ENCODE measurements at regions not wholly inside any gene's neighbourhood (a gene's known extent, or its start where the extent isn't known, plus 50 kb on each side); places are given as distances from the start of the nearest gene placed in this dataset.

- no peak overlapping the region for H4K91ac ChIP-seq (ENCODE audit: low read depth, low read length)
- H3K4me3 ChIP-seq (ENCODE audit: low read depth, low read length), result no peak overlapping the region
- H3K27me3 ChIP-seq (ENCODE audit: insufficient read depth, low read length), result no peaks in the 10 kb centered on the region
- no peak overlapping the region for H3K27ac ChIP-seq (ENCODE audit: low read depth, low read length)
- H2BK120ac ChIP-seq (ENCODE audit: insufficient read depth, low read length, poor library complexity), result no peak overlapping the region
- no peaks in the 10 kb centered on the region for H3K4me1 ChIP-seq (ENCODE audit: control insufficient read depth in 1 of 2, insufficient read depth in 2 of 2, low read length in 2 of 2)
- H4K8ac ChIP-seq (ENCODE audit: low read depth, low read length), result no peak overlapping the region
- no peak overlapping the region for H2BK5ac ChIP-seq (ENCODE audit: low read depth, low read length, poor library complexity)
- no peak overlapping the region for H2AK5ac ChIP-seq (ENCODE audit: low read length)
- DNase-seq, result peak in 1 of 2 donors; percentile 79
- no peak overlapping the region for H3K14ac ChIP-seq (ENCODE audit: low read length)
- no peak overlapping the region for H3K4me2 ChIP-seq (ENCODE audit: low read length)
- H3K9ac ChIP-seq (ENCODE audit: low read length), result no peak overlapping the region
- H3K79me1 ChIP-seq (ENCODE audit: low read length), result no peaks in the 10 kb centered on the region
- no peak overlapping the region for H3K18ac ChIP-seq (ENCODE audit: low read length)
- no peaks in the 10 kb centered on the region for H3K36me3 ChIP-seq (ENCODE audit: control insufficient read depth in 1 of 2, insufficient read depth in 2 of 2, low read length in 2 of 2)
- no peaks in the 10 kb centered on the region for H3K9me3 ChIP-seq (ENCODE audit: insufficient read depth, low read depth, low read length)
- no peaks in the 10 kb centered on the region for H3K79me2 ChIP-seq (ENCODE audit: control insufficient read depth, insufficient read depth, low read length, poor library complexity)
- H4K12ac ChIP-seq (ENCODE audit: low read depth, low read length), result no peak overlapping the region
- no peak overlapping the region for H3K4ac ChIP-seq (ENCODE audit: low read depth, low read length)
- H2BK12ac ChIP-seq (ENCODE audit: low read length), result no peak overlapping the region
- H2AFZ ChIP-seq (ENCODE audit: insufficient read depth, low read length, poor library complexity), result no peak overlapping the region
- H3K23ac ChIP-seq (ENCODE audit: low read length), result no peak overlapping the region
These were observed 441.4 kb downstream of the AEBP2 start for GRCh38 chr12:19880721-19881120.

DNA sequence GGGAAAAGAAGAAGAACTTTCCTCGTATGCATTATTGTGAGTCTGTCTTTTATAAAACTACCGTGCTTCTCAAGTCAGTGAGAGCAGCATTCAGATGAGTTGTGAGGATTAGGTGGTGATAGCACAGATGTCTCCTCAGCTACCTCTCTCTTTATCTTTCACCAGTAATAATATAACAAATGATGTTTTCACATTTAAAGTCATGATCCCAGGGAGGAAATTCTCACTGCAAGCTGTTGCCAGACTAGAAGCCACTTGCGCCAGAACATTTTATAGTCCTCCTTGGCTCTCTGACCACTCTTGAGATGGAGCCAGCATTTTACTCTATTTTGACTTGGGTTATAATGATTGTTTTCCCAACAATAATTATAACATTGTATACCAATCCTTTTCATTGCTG is 443.1 kb downstream of the AEBP2 start:
- Histone ChIP-seq H2AFZ (ENCODE audit: insufficient read depth, low read length, poor library complexity) (no peak overlapping the region), H3K4me2 (ENCODE audit: low read length) (no peak overlapping the region), H4K12ac (ENCODE audit: low read depth, low read length) (no peak overlapping the region), H3K27ac (ENCODE audit: low read depth, low read length) (no peak overlapping the region), H3K4me1 (ENCODE audit: control insufficient read depth in 1 of 2, insufficient read depth in 2 of 2, low read length in 2 of 2) (no peaks in the 10 kb centered on the region), H4K8ac (ENCODE audit: low read depth, low read length) (no peak overlapping the region), H3K23ac (ENCODE audit: low read length) (no peak overlapping the region), H3K36me3 (ENCODE audit: control insufficient read depth in 1 of 2, insufficient read depth in 2 of 2, low read length in 2 of 2) (no peaks in the 10 kb centered on the region), H3K4me3 (ENCODE audit: low read depth, low read length) (no peak overlapping the region), H3K18ac (ENCODE audit: low read length) (no peak overlapping the region), H3K79me2 (ENCODE audit: control insufficient read depth, insufficient read depth, low read length, poor library complexity) (no peaks in the 10 kb centered on the region), H2AK5ac (ENCODE audit: low read length) (no peak overlapping the region), H3K9me3 (ENCODE audit: insufficient read depth, low read depth, low read length) (no peaks in the 10 kb centered on the region), H2BK12ac (ENCODE audit: low read length) (no peak overlapping the region), H3K9ac (ENCODE audit: low read length) (no peak overlapping the region), H2BK5ac (ENCODE audit: low read depth, low read length, poor library complexity) (no peak overlapping the region), H3K14ac (ENCODE audit: low read length) (no peak overlapping the region), H2BK120ac (ENCODE audit: insufficient read depth, low read length, poor library complexity) (no peak overlapping the region), H4K91ac (ENCODE audit: low read depth, low read length) (no peak overlapping the region), H3K4ac (ENCODE audit: low read depth, low read length) (no peak overlapping the region), H3K27me3 (ENCODE audit: insufficient read depth, low read length) (no peaks in the 10 kb centered on the region), H3K79me1 (ENCODE audit: low read length) (no peaks in the 10 kb centered on the region)
- DNase-seq, result no peak
- WGBS (ENCODE audit: extremely low coverage, insufficient coverage, insufficient read length), result no CpG with 5 or more reads among the region's 3 CpGs

GRCh38 chr12:19884021-19884492 is 444.8 kb downstream of the AEBP2 start:
- no peaks in the 10 kb centered on the region for H3K9me3 ChIP-seq (ENCODE audit: insufficient read depth, low read depth, low read length)
- H3K27ac ChIP-seq (ENCODE audit: low read depth, low read length), result no peak overlapping the region
- H2BK12ac ChIP-seq (ENCODE audit: low read length), result no peak overlapping the region
- no peaks in the 10 kb centered on the region for H3K79me1 ChIP-seq (ENCODE audit: low read length)
- no peak overlapping the region for H4K12ac ChIP-seq (ENCODE audit: low read depth, low read length)
- no peak for DNase-seq
- no peaks in the 10 kb centered on the region for H3K36me3 ChIP-seq (ENCODE audit: control insufficient read depth in 1 of 2, insufficient read depth in 2 of 2, low read length in 2 of 2)
- H3K79me2 ChIP-seq (ENCODE audit: control insufficient read depth, insufficient read depth, low read length, poor library complexity), result no peaks in the 10 kb centered on the region
- H3K4me2 ChIP-seq (ENCODE audit: low read length), result no peak overlapping the region
- H3K18ac ChIP-seq (ENCODE audit: low read length), result no peak overlapping the region
- H3K4me1 ChIP-seq (ENCODE audit: control insufficient read depth in 1 of 2, insufficient read depth in 2 of 2, low read length in 2 of 2), result no peaks in the 10 kb centered on the region
- no peak overlapping the region for H2AK5ac ChIP-seq (ENCODE audit: low read length)
- no peak overlapping the region for H4K8ac ChIP-seq (ENCODE audit: low read depth, low read length)
- H3K4me3 ChIP-seq (ENCODE audit: low read depth, low read length), result no peak overlapping the region
- H3K14ac ChIP-seq (ENCODE audit: low read length), result no peak overlapping the region
- no peak overlapping the region for H4K91ac ChIP-seq (ENCODE audit: low read depth, low read length)
- no peak overlapping the region for H3K23ac ChIP-seq (ENCODE audit: low read length)
- H3K4ac ChIP-seq (ENCODE audit: low read depth, low read length), result no peak overlapping the region
- H2BK5ac ChIP-seq (ENCODE audit: low read depth, low read length, poor library complexity), result no peak overlapping the region
- H2BK120ac ChIP-seq (ENCODE audit: insufficient read depth, low read length, poor library complexity), result no peak overlapping the region
- no peak overlapping the region for H2AFZ ChIP-seq (ENCODE audit: insufficient read depth, low read length, poor library complexity)
- no peak overlapping the region for H3K9ac ChIP-seq (ENCODE audit: low read length)
- no CpG with 5 or more reads among the region's 3 CpGs for WGBS (ENCODE audit: extremely low coverage, insufficient coverage, insufficient read length)
- H3K27me3 ChIP-seq (ENCODE audit: insufficient read depth, low read length), result no peaks in the 10 kb centered on the region

- DNase-seq, result no peak
- H3K79me2 ChIP-seq (ENCODE audit: control insufficient read depth, insufficient read depth, low read length, poor library complexity), result no peaks in the 10 kb centered on the region
- no peak overlapping the region for H3K4ac ChIP-seq (ENCODE audit: low read depth, low read length)
- H3K4me3 ChIP-seq (ENCODE audit: low read depth, low read length), result no peak overlapping the region
- H3K27me3 ChIP-seq (ENCODE audit: insufficient read depth, low read length), result no peaks in the 10 kb centered on the region
- H4K12ac ChIP-seq (ENCODE audit: low read depth, low read length), result no peak overlapping the region
- H4K91ac ChIP-seq (ENCODE audit: low read depth, low read length), result no peak overlapping the region
- H3K18ac ChIP-seq (ENCODE audit: low read length), result no peak overlapping the region
- H2AFZ ChIP-seq (ENCODE audit: insufficient read depth, low read length, poor library complexity), result no peak overlapping the region
- no peaks in the 10 kb centered on the region for H3K4me1 ChIP-seq (ENCODE audit: control insufficient read depth in 1 of 2, insufficient read depth in 2 of 2, low read length in 2 of 2)
- H3K14ac ChIP-seq (ENCODE audit: low read length), result no peak overlapping the region
- H3K9ac ChIP-seq (ENCODE audit: low read length), result no peak overlapping the region
- H2BK12ac ChIP-seq (ENCODE audit: low read length), result no peak overlapping the region
- no peak overlapping the region for H3K23ac ChIP-seq (ENCODE audit: low read length)
- no peak overlapping the region for H4K8ac ChIP-seq (ENCODE audit: low read depth, low read length)
- H3K9me3 ChIP-seq (ENCODE audit: insufficient read depth, low read depth, low read length), result no peaks in the 10 kb centered on the region
- H3K4me2 ChIP-seq (ENCODE audit: low read length), result no peak overlapping the region
- no peak overlapping the region for H3K27ac ChIP-seq (ENCODE audit: low read depth, low read length)
- H2BK5ac ChIP-seq (ENCODE audit: low read depth, low read length, poor library complexity), result no peak overlapping the region
- H2AK5ac ChIP-seq (ENCODE audit: low read length), result no peak overlapping the region
- no peak overlapping the region for H2BK120ac ChIP-seq (ENCODE audit: insufficient read depth, low read length, poor library complexity)
- no peaks in the 10 kb centered on the region for H3K36me3 ChIP-seq (ENCODE audit: control insufficient read depth in 1 of 2, insufficient read depth in 2 of 2, low read length in 2 of 2)
- no peaks in the 10 kb centered on the region for H3K79me1 ChIP-seq (ENCODE audit: low read length)
- WGBS (ENCODE audit: extremely low coverage, insufficient coverage, insufficient read length), result no CpG with 5 or more reads among the region's 8 CpGs
These were observed 446.0 kb downstream of the AEBP2 start for GRCh38 chr12:19885093-19885812.
